ENCODE measurements at regions not wholly inside any gene's neighbourhood (a gene's known extent, or its start where the extent isn't known, plus 50 kb on each side); places are given as distances from the start of the nearest gene placed in this dataset.
"Not testable (repeated sequence)": the region's sequence is repeated elsewhere in the genome, so short reads cannot be mapped to it uniquely, and the experiment has no call there.

DNA sequence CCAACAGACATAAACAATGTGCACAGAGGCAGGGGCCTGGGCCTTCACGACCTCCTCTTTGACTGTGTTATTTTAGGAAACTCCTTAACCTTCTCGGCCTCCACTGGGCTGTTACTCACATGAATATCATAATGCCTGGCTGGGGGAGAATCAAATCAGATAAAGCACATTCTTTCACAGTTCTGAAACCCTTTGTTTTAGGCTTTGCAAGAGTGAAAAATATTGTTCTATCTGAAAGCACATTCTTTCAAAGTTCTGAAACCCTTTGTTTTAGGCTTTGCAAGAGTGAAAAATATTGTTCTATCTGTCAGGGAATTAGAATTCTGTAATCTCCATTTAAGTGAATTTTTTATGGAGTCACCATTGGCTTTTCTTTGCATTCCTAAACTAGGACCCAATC is 50.7 kb upstream of the SYNDIG1 start:
- no peak overlapping the region for H3K27ac Mint-ChIP-seq
- intact Hi-C loops (cut with micrococcal nuclease), result no loop called here
- H3K36me3 Mint-ChIP-seq, result no peaks in the 10 kb centered on the region
- no peak for DNase-seq
- ChIA-PET CTCF (no interaction called here), POLR2A (no interaction called here)
- no peaks in the 10 kb centered on the region for H3K27me3 Mint-ChIP-seq
- peaks cover 19% of the 10 kb centered on the region for H3K9me3 Mint-ChIP-seq
- H3K4me3 Mint-ChIP-seq, result no peak overlapping the region
- no peaks in the 10 kb centered on the region for H3K4me1 Mint-ChIP-seq (ENCODE audit: low read depth)

DNA sequence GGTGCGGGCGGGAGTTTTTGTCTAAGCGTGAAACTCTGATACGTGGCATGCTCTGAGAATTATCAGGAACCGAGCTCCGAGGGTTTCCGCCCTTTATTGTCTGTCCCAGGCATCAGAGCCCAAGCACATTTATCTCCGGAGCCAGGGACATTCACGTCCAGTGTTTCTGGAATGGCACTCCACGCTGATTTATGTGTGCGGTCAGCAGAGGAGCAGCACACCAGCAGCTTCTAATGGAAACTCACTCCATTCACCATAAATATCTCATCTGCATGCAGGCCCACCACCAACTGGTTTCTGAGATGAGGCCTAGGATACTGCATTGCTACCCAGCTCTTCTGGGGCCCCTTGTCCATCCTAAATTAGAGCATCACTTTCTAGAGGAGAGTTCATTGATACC is 51.9 kb upstream of the SYNDIG1 start:
- Mint-ChIP-seq H3K27ac (no peak overlapping the region), H3K4me3 (no peak overlapping the region), H3K4me1 (ENCODE audit: low read depth) (no peaks in the 10 kb centered on the region), H3K36me3 (no peaks in the 10 kb centered on the region), H3K27me3 (no peaks in the 10 kb centered on the region), H3K9me3 (peaks cover 19% of the 10 kb centered on the region)
- intact Hi-C loops (cut with micrococcal nuclease), result no loop called here
- POLR2A ChIA-PET, result no interaction called here
- DNase-seq, result no peak
- CTCF ChIA-PET, result no interaction called here

DNA sequence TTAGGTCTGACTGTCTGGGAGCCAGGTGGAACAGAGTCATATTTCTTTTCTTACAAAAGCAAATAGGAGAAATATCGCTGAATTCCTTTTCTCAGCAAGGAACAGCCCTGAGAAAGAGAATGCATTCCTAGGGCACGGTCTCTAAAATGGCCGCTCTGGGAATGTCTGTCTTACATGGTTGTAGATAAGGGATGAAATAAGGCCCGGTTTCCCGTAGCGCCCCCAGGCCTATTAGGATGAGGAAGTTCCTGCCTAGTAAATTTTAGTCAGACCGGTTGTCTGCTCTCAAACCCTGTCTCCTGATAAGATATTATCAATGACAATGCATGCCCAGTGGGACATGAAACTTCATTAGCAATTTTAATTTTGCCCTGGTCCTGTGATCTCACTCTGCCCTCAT is 54.0 kb upstream of the SYNDIG1 start:
- CTCF ChIA-PET; H3K4me1 Mint-ChIP-seq (ENCODE audit: low read depth); POLR2A ChIA-PET: not testable (repeated sequence)

DNA sequence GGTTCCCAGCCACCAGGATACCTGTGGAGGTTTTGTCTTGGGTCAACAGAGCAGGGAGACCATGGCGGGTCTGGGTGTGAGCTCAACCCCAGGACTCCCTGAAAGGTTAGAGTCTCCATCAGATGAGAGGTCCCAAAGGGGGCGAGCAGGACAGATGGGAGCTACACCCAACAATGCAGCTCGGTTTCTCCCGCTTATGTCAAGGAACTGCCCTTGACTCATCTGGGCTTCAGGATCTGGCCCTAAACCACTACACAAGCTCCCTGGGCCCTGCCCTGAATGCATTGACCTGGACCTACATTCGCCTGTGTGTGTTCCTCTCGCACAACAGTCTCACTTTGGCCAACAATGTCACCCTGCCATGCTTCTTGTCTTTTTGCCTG is 57.6 kb upstream of the SYNDIG1 start:
- Mint-ChIP-seq H3K27ac (no peak overlapping the region), H3K36me3 (no peaks in the 10 kb centered on the region), H3K4me1 (ENCODE audit: low read depth) (peaks cover 3% of the 10 kb centered on the region), H3K4me3 (no peak overlapping the region), H3K27me3 (peaks cover 4% of the 10 kb centered on the region), H3K9me3 (peaks cover 18% of the 10 kb centered on the region)
- CTCF ChIA-PET, result no interaction called here
- POLR2A ChIA-PET, result no interaction called here
- DNase-seq, result no peak
- intact Hi-C loops (cut with micrococcal nuclease), result no loop called here

More for the DNA sequence above, 54.0 kb upstream of the SYNDIG1 start:
- intact Hi-C loops (cut with micrococcal nuclease); H3K4me3 Mint-ChIP-seq; DNase-seq; H3K27ac Mint-ChIP-seq; H3K27me3 Mint-ChIP-seq; H3K36me3 Mint-ChIP-seq: not testable (repeated sequence)
- peaks cover 19% of the 10 kb centered on the region for H3K9me3 Mint-ChIP-seq

DNA sequence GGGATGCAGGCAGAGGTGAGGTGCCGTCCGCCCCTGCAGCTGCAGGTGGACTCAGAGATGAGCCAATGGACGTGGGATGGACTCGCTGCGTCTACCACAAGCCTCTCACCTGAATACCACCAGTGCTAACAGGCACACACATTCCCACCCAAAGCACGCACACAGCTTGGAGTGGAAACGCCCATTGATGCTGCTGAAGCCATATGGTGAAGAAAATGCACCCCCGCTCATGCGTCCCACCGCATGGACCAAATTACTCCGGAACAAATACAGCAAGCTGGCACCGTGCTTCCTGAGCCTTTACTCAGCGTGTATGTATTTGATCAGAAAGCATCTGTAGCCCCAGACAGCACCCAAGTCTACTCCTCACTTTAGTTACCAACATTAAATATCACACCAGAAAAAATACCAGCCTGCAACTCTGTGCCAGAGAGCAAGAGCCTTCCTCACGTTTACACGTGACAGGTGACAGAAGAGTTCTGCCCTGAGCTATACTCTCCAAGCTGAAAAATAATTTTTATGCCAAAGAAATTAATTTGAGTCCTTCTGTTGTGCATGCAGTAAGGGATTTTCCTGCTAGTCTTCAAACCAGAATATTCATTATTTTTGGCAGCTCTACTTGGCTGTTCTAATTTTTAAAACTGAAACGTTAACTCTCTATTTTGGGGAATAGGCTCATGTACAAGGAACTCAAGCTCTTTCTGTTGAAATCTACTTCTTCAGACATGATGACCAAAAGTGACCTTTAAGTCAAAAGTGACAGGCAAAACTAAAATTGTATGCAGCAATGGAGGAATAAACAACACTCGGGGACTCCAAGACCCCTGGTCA is 58.2 kb upstream of the SYNDIG1 start:
- no peak overlapping the region for H3K4me3 Mint-ChIP-seq
- intact Hi-C loops (cut with micrococcal nuclease), result no loop called here
- H3K36me3 Mint-ChIP-seq, result no peaks in the 10 kb centered on the region
- ChIA-PET CTCF (no interaction called here), POLR2A (no interaction called here)
- no peak for DNase-seq
- H3K4me1 Mint-ChIP-seq (ENCODE audit: low read depth), result peaks cover 6% of the 10 kb centered on the region
- H3K27ac Mint-ChIP-seq, result no peak overlapping the region
- peaks cover 4% of the 10 kb centered on the region for H3K27me3 Mint-ChIP-seq
- peaks cover 12% of the 10 kb centered on the region for H3K9me3 Mint-ChIP-seq

DNA sequence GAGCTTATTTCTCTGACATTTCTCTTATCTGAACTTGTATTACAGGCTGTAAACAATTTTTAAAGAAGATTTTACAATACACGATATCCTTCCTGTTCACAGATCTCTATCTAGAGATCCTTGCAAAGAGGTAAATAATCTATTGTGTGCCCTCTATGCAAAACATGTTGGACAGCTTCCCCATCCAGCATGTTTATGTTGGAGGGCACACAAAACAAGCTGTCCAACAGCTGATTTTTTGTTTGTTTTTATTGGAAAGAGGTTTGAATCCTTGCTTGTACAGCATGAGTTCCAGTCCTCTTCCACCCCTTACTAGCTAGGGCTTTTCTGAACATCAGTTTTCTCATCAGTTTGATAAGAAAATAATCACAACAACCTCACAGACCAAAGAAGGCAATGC is 62.3 kb upstream of the SYNDIG1 start:
- H3K36me3 Mint-ChIP-seq, result no peaks in the 10 kb centered on the region
- H3K9me3 Mint-ChIP-seq, result no peaks in the 10 kb centered on the region
- DNase-seq, result no peak
- ChIA-PET POLR2A (no interaction called here), CTCF (no interaction called here)
- intact Hi-C loops (cut with micrococcal nuclease), result no loop called here
- H3K4me3 Mint-ChIP-seq, result no peak overlapping the region
- peaks cover 6% of the 10 kb centered on the region for H3K4me1 Mint-ChIP-seq (ENCODE audit: low read depth)
- H3K27me3 Mint-ChIP-seq, result peaks cover 9% of the 10 kb centered on the region
- no peak overlapping the region for H3K27ac Mint-ChIP-seq

DNA sequence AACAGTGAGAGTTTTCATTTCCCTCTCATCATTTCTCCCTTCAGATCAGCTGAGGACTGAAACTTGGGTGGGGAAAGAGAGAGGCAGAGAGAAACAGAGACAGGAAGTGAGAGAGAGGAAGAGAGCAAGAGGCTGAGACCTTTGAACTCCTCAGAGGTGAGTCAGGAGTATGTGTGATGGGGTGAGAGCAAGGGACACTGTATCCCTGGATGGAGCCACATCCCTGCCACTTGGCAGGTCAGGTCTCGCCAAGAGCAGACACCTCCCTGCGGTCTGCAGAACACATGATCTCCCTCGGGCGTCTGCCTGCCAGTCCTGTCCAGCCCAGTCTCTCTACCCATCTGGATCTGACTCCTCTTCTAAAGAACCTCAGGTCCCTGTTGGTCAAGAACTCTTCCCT is 62.7 kb upstream of the SYNDIG1 start:
- ChIA-PET CTCF (no interaction called here), POLR2A (no interaction called here)
- DNase-seq, result no peak
- Mint-ChIP-seq H3K4me1 (ENCODE audit: low read depth) (peaks cover 6% of the 10 kb centered on the region), H3K36me3 (no peaks in the 10 kb centered on the region), H3K27me3 (peaks cover 9% of the 10 kb centered on the region), H3K4me3 (no peak overlapping the region), H3K9me3 (no peaks in the 10 kb centered on the region), H3K27ac (no peak overlapping the region)
- intact Hi-C loops (cut with micrococcal nuclease), result no loop called here

DNA sequence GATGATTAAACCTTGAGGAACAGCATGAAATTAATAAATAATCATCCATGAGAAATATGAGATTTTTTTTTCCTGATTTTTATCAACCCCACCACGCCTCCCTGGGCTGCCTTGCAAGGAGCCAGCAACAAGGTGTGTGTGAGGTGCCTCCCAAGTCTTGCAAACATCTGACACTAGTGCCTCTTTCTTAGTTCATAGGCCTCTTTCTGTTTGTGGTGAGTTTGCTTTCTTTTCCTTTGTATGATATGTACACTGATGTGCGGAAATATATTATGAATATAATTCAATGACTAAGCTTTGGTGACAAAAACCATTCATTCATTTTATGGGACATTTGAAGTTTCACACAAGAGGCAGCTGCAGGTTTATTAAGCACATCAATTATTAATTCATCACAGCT is 63.2 kb upstream of the SYNDIG1 start:
- ChIA-PET POLR2A (no interaction called here), CTCF (no interaction called here)
- H3K27ac Mint-ChIP-seq, result no peak overlapping the region
- no peak for DNase-seq
- no peaks in the 10 kb centered on the region for H3K9me3 Mint-ChIP-seq
- H3K27me3 Mint-ChIP-seq, result peaks cover 9% of the 10 kb centered on the region
- H3K36me3 Mint-ChIP-seq, result no peaks in the 10 kb centered on the region
- peaks cover 6% of the 10 kb centered on the region for H3K4me1 Mint-ChIP-seq (ENCODE audit: low read depth)
- intact Hi-C loops (cut with micrococcal nuclease), result no loop called here
- no peak overlapping the region for H3K4me3 Mint-ChIP-seq

DNA sequence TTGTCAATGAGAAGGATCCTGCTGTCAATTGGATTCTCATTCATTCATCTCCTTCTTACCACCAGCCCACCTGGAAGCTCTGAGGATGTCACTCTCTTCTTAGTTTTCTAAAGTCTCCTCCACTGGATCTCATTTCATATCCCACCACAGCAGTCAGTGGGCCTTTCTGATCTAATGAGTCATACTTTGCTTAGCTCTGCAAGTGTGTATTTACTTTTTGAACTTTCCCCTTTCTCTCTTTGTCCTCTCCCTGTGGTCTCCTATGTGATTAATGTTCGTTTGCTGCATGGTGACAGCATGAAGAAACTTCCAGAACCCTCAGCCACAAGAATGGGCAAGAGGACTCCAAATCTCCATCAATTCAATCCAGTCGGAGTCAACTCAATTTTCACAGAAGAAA is 63.6 kb upstream of the SYNDIG1 start:
- intact Hi-C loops (cut with micrococcal nuclease), result no loop called here
- CTCF ChIA-PET, result no interaction called here
- DNase-seq, result no peak
- no peak overlapping the region for H3K4me3 Mint-ChIP-seq
- H3K36me3 Mint-ChIP-seq, result no peaks in the 10 kb centered on the region
- no peak overlapping the region for H3K27ac Mint-ChIP-seq
- no peaks in the 10 kb centered on the region for H3K9me3 Mint-ChIP-seq
- H3K4me1 Mint-ChIP-seq (ENCODE audit: low read depth), result peaks cover 6% of the 10 kb centered on the region
- POLR2A ChIA-PET, result no interaction called here
- peaks cover 9% of the 10 kb centered on the region for H3K27me3 Mint-ChIP-seq

DNA sequence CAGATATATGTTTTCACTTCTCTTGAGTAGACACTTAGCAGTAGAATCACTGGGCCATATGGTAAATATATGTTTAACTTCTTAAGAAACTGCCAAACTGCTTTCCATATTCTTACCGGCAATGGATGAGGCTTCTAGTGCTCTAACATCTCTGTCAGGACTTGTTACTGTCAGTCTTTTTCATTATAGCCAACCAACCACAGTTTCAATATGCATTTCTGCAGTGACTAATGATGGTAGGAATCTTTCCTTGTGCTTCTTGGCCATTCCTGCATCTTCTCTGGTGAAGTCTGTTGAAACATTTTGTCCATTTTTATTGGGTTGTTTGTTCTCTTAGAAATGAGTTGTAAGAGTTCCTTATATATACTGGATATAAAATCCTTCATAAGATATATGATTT is 66.0 kb upstream of the SYNDIG1 start:
- intact Hi-C loops (cut with micrococcal nuclease), result no loop called here
- CTCF ChIA-PET, result no interaction called here
- DNase-seq, result no peak
- Mint-ChIP-seq H3K4me3 (no peak overlapping the region), H3K4me1 (ENCODE audit: low read depth) (peaks cover 6% of the 10 kb centered on the region), H3K27ac (no peak overlapping the region), H3K36me3 (no peaks in the 10 kb centered on the region), H3K27me3 (peaks cover 9% of the 10 kb centered on the region), H3K9me3 (no peaks in the 10 kb centered on the region)
- POLR2A ChIA-PET, result no interaction called here

DNA sequence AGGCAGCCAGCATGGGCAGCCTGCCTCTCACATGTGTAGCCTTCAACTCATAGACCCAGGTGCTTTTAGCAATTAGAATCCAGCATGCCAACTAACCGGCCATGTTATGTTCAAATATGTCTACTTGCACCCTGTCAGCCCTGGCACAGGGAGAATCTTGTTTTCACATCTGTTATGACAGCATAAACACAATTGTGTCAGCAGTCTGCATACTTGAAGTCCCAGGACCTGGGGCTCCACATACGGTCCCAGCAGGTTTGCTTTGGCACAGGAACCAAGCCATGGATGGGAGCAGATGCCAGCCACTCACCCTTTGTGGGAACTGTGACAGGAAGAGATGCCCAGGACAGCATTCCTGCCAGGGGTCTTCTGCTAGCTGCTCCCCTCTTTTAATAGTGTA is 67.2 kb upstream of the SYNDIG1 start:
- intact Hi-C loops (cut with micrococcal nuclease), result no loop called here
- H3K4me1 Mint-ChIP-seq (ENCODE audit: low read depth), result peaks cover 6% of the 10 kb centered on the region
- H3K36me3 Mint-ChIP-seq, result no peaks in the 10 kb centered on the region
- peaks cover 5% of the 10 kb centered on the region for H3K27me3 Mint-ChIP-seq
- ChIA-PET CTCF (no interaction called here), POLR2A (no interaction called here)
- no peaks in the 10 kb centered on the region for H3K9me3 Mint-ChIP-seq
- H3K4me3 Mint-ChIP-seq, result no peak overlapping the region
- no peak for DNase-seq
- no peak overlapping the region for H3K27ac Mint-ChIP-seq

DNA sequence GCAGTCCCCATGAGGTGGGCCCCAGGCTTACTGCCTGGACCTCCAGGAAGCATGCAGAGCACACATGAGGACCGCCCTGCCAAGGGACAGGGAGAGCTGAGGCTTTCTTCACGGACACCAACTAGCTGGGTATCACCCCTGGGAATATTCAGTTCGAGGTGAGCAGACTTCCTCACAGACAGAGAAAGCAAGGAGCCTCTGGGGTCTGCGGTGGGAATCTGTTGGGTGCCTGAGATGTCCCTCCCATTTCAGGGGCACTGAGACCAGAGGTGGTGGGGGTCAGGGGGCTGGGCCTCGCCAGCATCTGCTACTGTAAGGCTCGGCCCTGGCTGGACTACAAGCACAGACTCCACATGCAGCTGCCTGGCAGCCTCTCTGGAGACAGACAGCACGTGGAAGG is 74.3 kb upstream of the SYNDIG1 start:
- ChIA-PET POLR2A (no interaction called here), CTCF (no interaction called here)
- H3K4me3 Mint-ChIP-seq, result no peak overlapping the region
- H3K27me3 Mint-ChIP-seq, result peaks cover 3% of the 10 kb centered on the region
- DNase-seq, result no peak
- intact Hi-C loops (cut with micrococcal nuclease), result no loop called here
- H3K27ac Mint-ChIP-seq, result no peak overlapping the region
- peaks cover 4% of the 10 kb centered on the region for H3K4me1 Mint-ChIP-seq (ENCODE audit: low read depth)
- no peaks in the 10 kb centered on the region for H3K9me3 Mint-ChIP-seq
- no peaks in the 10 kb centered on the region for H3K36me3 Mint-ChIP-seq

DNA sequence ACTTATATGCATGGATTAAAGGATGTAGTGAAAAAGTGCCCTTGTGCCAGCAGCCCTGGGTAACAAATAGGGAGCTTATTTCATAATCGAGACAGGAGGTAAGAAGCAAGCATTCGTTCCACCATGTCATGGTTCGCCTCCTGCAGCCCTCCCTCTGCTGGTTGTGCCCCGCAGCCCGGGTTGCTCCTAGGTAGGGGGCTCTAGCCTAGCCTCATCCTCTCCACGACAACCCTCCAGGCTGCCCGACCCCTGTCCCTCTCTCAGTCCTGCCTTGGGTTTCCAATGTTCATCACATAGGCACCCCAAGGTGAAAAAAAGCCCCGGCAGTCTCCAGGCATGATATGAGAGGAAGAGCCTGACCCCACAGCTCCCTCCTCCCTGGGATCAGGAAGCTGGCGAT is 75.5 kb upstream of the SYNDIG1 start:
- CTCF ChIA-PET, result no interaction called here
- Mint-ChIP-seq H3K4me1 (ENCODE audit: low read depth) (peaks cover 7% of the 10 kb centered on the region), H3K4me3 (no peak overlapping the region), H3K36me3 (no peaks in the 10 kb centered on the region), H3K27me3 (peaks cover 3% of the 10 kb centered on the region), H3K27ac (no peak overlapping the region), H3K9me3 (no peaks in the 10 kb centered on the region)
- intact Hi-C loops (cut with micrococcal nuclease), result no loop called here
- POLR2A ChIA-PET, result no interaction called here
- no peak for DNase-seq

All from activated CD4-positive, alpha-beta memory T cell treated with anti-CD3 and anti-CD28 coated beads for 36 hours (primary cell).